GM12865 (cell line): ENCODE measurements at regions not wholly inside any gene's neighbourhood (a gene's known extent, or its start where the extent isn't known, plus 50 kb on each side); places are given as distances from the start of the nearest gene placed in this dataset.

Experiments used
- DNase-seq: peaks from one replicate; pipeline ENCODE4 v3.0.0; 2010; ENCODE audit warnings: low read depth
- H3K4me3 ChIP-seq: 2 replicates; pipeline ENCODE4 v1.5.1; 2011; ENCODE audit warnings: mild to moderate bottlenecking, low read depth, low read length, control low read depth
- CTCF ChIP-seq: IDR thresholded peaks from 2 replicates; pipeline ENCODE4 v1.5.1; 2011; ENCODE audit warnings: low read length, control low read depth, low read depth, inconsistent platforms; ENCODE audit not compliant: insufficient read depth; ENCODE audit errors: missing control alignments

DNA sequence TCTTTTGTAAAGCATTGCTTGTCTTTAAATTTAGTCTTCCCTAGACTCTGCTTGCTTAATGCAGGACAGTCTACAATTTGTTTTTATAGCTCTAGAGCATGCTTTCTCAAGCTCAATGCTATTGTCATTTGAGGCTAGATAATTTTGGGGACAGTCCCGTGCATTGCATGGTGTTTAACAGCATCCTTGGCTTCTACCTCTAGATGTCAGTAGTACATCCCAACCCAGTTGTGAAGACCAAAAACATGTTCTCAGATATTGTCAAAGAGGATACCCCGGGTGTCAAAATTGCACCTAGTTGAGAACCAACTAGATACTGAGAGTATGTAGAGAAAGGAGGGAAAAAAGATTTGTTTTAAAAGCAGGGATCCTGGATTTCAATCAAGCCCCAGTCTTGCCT is 277.5 kb downstream of the CEMIP2 start:
- no peak overlapping the region for H3K4me3 ChIP-seq
- DNase-seq: peak; percentile 8
- peak; percentile 18 for TF ChIP-seq CTCF

GRCh38 chr9:71487061-71487460 is 281.3 kb downstream of the CEMIP2 start:
- no peak overlapping the region for H3K4me3 ChIP-seq
- TF ChIP-seq CTCF: no peak
- no peak for DNase-seq

DNA sequence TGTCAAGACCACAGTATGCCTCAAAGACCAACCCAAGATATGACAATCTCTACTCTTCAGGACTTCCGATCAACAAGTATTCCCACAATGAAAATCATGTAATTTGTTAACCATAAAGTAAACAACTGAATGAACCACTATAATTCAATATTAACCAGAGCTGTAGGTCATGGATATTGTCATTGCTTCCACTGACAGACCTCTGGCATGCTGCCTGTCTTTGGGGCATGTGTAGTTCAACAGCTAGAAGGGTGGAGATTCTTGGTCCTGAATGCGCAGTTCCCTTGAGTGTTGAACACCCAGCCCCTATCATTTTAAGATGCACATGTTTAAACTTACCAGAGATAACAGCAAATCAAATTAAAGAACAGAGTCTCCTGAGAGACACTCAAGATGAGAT is 283.0 kb downstream of the CEMIP2 start:
- TF ChIP-seq CTCF: no peak
- H3K4me3 ChIP-seq: no peak overlapping the region
- no peak for DNase-seq

- no peak for DNase-seq
Measured at GRCh38 chr9:71483436-71483835, 284.9 kb downstream of the CEMIP2 start.

GRCh38 chr9:71479621-71480020 is 288.7 kb downstream of the CEMIP2 start:
- TF ChIP-seq CTCF: no peak
- no peak for DNase-seq

More at GRCh38 chr9:71483436-71483835, 284.9 kb downstream of the CEMIP2 start:
- no peak for TF ChIP-seq CTCF
- no peak overlapping the region for H3K4me3 ChIP-seq

GRCh38 chr9:71472400-71472799 is 295.9 kb downstream of the CEMIP2 start:
- DNase-seq: no peak
- no peak overlapping the region for H3K4me3 ChIP-seq
- no peak for TF ChIP-seq CTCF

More at GRCh38 chr9:71479621-71480020, 288.7 kb downstream of the CEMIP2 start:
- no peak overlapping the region for H3K4me3 ChIP-seq

DNA sequence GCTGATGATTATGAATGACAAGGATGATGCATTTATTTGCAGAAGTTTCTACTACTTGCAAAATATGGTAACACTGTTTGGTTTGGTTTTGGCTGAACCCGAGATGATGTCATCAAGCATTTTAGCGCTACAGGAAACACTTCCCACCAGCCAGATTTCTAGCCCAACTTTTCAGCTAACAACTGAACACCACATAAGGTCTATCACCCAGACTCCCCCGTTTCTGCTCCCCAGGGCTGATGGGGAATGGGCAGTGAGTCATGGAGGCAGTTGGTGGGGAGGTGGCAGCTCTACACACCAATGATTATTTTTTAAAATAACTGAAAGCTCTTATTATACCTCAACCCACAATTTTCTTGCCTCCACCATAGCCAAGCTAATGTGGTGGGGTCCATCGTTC is 302.9 kb downstream of the CEMIP2 start:
- DNase-seq: no peak
- no peak for TF ChIP-seq CTCF
- no peak overlapping the region for H3K4me3 ChIP-seq
